GM19397 (cell line): ENCODE measurements at regions not wholly inside any gene's neighbourhood (a gene's known extent, or its start where the extent isn't known, plus 50 kb on each side); places are given as distances from the start of the nearest gene placed in this dataset.

Experiments
- ATAC-seq: cut with Tn5 transposase; IDR thresholded peaks from one replicate; pipeline ENCODE4 v1.9.1; 2021; ENCODE audit warnings: mild to moderate bottlenecking, moderate library complexity; ENCODE audit not compliant: unreplicated experiment

GRCh38 chr4:105092356-105092755 lies 54.3 kb upstream of the TET2 start:
- ATAC-seq = no peak

GRCh38 chr4:105092768-105093167 lies 53.9 kb upstream of the TET2 start:
- no peak for ATAC-seq

GRCh38 chr4:105093975-105094374 lies 52.7 kb upstream of the TET2 start:
- ATAC-seq = no peak
